ENCODE measurements at regions not wholly inside any gene's neighbourhood (a gene's known extent, or its start where the extent isn't known, plus 50 kb on each side); places are given as distances from the start of the nearest gene placed in this dataset.
"Not testable (repeated sequence)": the region's sequence is repeated elsewhere in the genome, so short reads cannot be mapped to it uniquely, and the experiment has no call there.

GRCh38 chr12:19999805-20000138 lies 368.6 kb upstream of the PDE3A start:
- POLR2A ChIA-PET, result no interaction called here
- Mint-ChIP-seq H3K27ac (no peak overlapping the region), H3K9me3 (peaks cover 2% of the 10 kb centered on the region), H3K4me1 (no peaks in the 10 kb centered on the region), H3K36me3 (no peaks in the 10 kb centered on the region), H3K27me3 (peaks cover 2% of the 10 kb centered on the region), H3K4me3 (no peak overlapping the region)
- ATAC-seq (ENCODE audit: low read depth) (no peak), DNase-seq (no peak)

- Mint-ChIP-seq H3K4me1 (no peaks in the 10 kb centered on the region), H3K4me3 (no peak overlapping the region), H3K27ac (no peak overlapping the region), H3K9me3 (peaks cover 2% of the 10 kb centered on the region), H3K27me3 (peaks cover 2% of the 10 kb centered on the region), H3K36me3 (no peaks in the 10 kb centered on the region)
- POLR2A ChIA-PET, result no interaction called here
- DNase-seq, result no peak
- ATAC-seq (ENCODE audit: low read depth), result no peak
Measured at GRCh38 chr12:20000229-20000849, 368.0 kb upstream of the PDE3A start.

GRCh38 chr12:20003252-20003651 lies 365.1 kb upstream of the PDE3A start:
- POLR2A ChIA-PET, result no interaction called here
- H3K27ac Mint-ChIP-seq, result no peak overlapping the region
- H3K9me3 Mint-ChIP-seq, result peaks cover 2% of the 10 kb centered on the region
- DNase-seq (no peak), ATAC-seq (ENCODE audit: low read depth) (no peak)
- H3K36me3 Mint-ChIP-seq, result no peaks in the 10 kb centered on the region
- no peak overlapping the region for H3K4me3 Mint-ChIP-seq
- H3K27me3 Mint-ChIP-seq, result peaks cover 2% of the 10 kb centered on the region
- no peaks in the 10 kb centered on the region for H3K4me1 Mint-ChIP-seq

GRCh38 chr12:20004952-20005351 lies 363.4 kb upstream of the PDE3A start:
- H3K9me3 Mint-ChIP-seq, result peaks cover 5% of the 10 kb centered on the region
- no peak overlapping the region for H3K27ac Mint-ChIP-seq
- no peak overlapping the region for H3K4me3 Mint-ChIP-seq
- ATAC-seq (ENCODE audit: low read depth), result no peak
- no peak for DNase-seq
- no peaks in the 10 kb centered on the region for H3K27me3 Mint-ChIP-seq
- H3K4me1 Mint-ChIP-seq, result no peaks in the 10 kb centered on the region
- POLR2A ChIA-PET, result no interaction called here
- H3K36me3 Mint-ChIP-seq, result no peaks in the 10 kb centered on the region

DNA sequence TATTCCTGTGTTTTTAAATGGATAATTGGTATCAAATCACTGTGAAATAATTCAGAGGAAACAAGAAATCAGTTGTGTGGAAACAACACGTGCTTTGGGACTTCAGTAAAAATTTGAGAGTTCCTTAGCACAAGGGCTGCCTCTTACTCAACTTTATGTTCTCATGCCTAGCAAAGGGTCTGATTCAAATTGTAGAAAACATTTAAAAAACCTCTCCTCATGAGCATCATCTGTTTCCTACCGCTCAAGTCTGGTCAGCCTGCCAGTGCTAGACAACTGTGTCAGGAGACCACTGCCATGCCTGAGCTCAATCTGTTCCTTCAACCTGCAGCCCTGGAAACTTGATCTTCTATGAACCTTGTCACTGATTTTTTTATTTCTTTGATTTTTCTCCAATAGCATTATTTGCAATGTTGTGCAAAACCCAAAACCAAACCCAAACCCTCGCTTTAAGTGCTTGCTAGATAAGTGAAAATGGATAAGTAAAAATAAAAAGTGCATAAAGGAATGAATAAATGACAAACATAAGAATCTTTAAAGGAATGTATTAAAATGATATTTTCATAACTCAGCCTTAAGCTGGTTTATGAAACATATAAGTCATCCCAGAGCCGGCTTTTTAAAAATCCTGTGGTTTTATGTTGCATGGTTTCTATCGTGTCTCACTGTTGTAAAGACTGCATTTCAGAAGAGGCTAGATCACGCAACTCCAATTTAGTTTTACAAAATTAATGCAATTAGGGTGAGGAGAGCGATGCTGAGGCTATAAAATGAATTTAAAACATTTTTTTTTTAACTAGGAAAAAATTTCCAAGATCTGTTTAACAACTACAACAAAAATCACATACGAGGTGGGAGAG lies 361.2 kb upstream of the PDE3A start:
- Mint-ChIP-seq H3K4me1 (no peaks in the 10 kb centered on the region), H3K27ac (no peak overlapping the region), H3K27me3 (no peaks in the 10 kb centered on the region), H3K9me3 (peaks cover 5% of the 10 kb centered on the region), H3K4me3 (no peak overlapping the region), H3K36me3 (no peaks in the 10 kb centered on the region)
- DNase-seq, result no peak
- POLR2A ChIA-PET, result no interaction called here
- no peak for ATAC-seq (ENCODE audit: low read depth)

- H3K9me3 Mint-ChIP-seq; H3K27ac Mint-ChIP-seq; POLR2A ChIA-PET; DNase-seq; H3K4me1 Mint-ChIP-seq; ATAC-seq (ENCODE audit: low read depth); H3K27me3 Mint-ChIP-seq; H3K4me3 Mint-ChIP-seq; H3K36me3 Mint-ChIP-seq: not testable (repeated sequence)
Measured at GRCh38 chr12:20009965-20010364, 358.4 kb upstream of the PDE3A start.

- POLR2A ChIA-PET, result no interaction called here
- no peaks in the 10 kb centered on the region for H3K4me1 Mint-ChIP-seq
- H3K9me3 Mint-ChIP-seq, result peaks cover 3% of the 10 kb centered on the region
- no peak overlapping the region for H3K27ac Mint-ChIP-seq
- no peak overlapping the region for H3K4me3 Mint-ChIP-seq
- no peak for DNase-seq
- H3K36me3 Mint-ChIP-seq, result no peaks in the 10 kb centered on the region
- ATAC-seq (ENCODE audit: low read depth), result no peak
- H3K27me3 Mint-ChIP-seq, result no peaks in the 10 kb centered on the region
Measured at GRCh38 chr12:20011200-20011599, 357.1 kb upstream of the PDE3A start.

DNA sequence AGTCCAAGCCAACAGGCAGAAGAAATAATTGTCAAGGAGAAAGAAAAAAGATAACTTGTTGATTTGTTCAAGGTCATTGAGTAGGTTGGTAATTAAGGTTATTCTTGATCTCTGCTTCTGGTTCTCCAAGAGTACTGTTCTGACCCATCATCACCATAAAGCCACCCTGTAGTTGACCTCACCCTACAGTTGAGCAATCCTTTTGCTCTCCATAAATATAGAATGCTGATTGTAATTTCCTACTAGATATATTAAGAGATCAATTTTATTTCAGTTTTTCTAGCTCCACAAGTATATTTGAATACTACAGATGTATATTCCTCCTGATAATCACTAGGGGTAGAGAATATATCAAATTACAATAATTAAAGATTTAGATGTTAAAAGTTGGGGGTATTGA lies 350.5 kb upstream of the PDE3A start:
- ATAC-seq (ENCODE audit: low read depth) (no peak), DNase-seq (no peak)
- Mint-ChIP-seq H3K27ac (no peak overlapping the region), H3K4me1 (no peaks in the 10 kb centered on the region), H3K27me3 (no peaks in the 10 kb centered on the region), H3K4me3 (no peak overlapping the region), H3K36me3 (no peaks in the 10 kb centered on the region), H3K9me3 (no peaks in the 10 kb centered on the region)
- POLR2A ChIA-PET, result no interaction called here

- Mint-ChIP-seq H3K27ac (no peak overlapping the region), H3K9me3 (no peaks in the 10 kb centered on the region), H3K36me3 (no peaks in the 10 kb centered on the region), H3K27me3 (no peaks in the 10 kb centered on the region), H3K4me1 (no peaks in the 10 kb centered on the region), H3K4me3 (no peak overlapping the region)
- POLR2A ChIA-PET, result no interaction called here
- no peak for ATAC-seq (ENCODE audit: low read depth)
- no peak for DNase-seq
Measured at GRCh38 chr12:20018406-20018805, 349.9 kb upstream of the PDE3A start.

DNA sequence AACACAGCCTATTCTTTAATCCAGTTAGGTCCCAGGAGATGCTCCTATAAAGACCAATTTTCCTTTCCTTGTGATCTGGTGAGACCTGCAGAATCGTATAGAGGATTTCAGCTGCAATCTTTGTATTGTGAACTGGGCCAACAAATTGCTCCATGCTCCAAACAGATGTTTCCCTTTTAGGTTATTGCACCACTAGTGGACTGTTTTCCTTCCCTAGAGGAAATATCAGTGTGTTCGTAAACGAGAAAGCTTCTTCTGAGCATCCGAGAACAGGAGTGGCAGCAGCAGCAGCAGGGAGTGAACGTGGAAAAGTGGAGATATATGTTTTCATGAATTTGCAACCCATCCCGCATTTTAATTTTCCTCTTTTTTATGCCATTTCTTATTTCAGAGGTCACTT lies 344.1 kb upstream of the PDE3A start:
- DNase-seq (no peak), ATAC-seq (ENCODE audit: low read depth) (no peak)

DNA sequence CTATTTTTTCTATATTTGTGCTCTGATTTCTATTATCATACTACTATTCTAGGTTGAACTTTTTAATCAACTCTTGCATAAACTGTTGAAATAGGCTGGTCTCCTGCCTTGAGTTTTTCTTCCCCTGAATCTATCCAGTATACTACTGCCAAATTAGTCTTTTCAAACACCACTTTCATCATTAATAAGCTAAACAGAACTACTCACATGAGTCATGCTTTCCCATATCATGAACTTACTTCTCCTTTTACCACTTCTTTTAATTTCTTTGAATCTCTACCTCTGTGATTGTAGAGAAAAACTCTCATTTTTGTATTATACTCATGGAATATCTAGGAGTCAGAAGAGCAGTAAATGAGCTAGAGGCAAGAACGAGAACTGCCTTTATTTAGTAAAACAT lies 340.3 kb upstream of the PDE3A start:
- no peak overlapping the region for H3K27ac Mint-ChIP-seq
- ATAC-seq (ENCODE audit: low read depth) (no peak), DNase-seq (no peak)
- H3K27me3 Mint-ChIP-seq, result no peaks in the 10 kb centered on the region
- peaks cover 1% of the 10 kb centered on the region for H3K9me3 Mint-ChIP-seq
- POLR2A ChIA-PET, result no interaction called here
- H3K4me1 Mint-ChIP-seq, result no peaks in the 10 kb centered on the region
- H3K4me3 Mint-ChIP-seq, result no peak overlapping the region
- no peaks in the 10 kb centered on the region for H3K36me3 Mint-ChIP-seq

More for the DNA sequence above, 344.1 kb upstream of the PDE3A start:
- no peak overlapping the region for H3K27ac Mint-ChIP-seq
- no peak overlapping the region for H3K4me3 Mint-ChIP-seq
- POLR2A ChIA-PET, result no interaction called here
- no peaks in the 10 kb centered on the region for H3K9me3 Mint-ChIP-seq
- H3K36me3 Mint-ChIP-seq, result no peaks in the 10 kb centered on the region
- no peaks in the 10 kb centered on the region for H3K4me1 Mint-ChIP-seq
- H3K27me3 Mint-ChIP-seq, result no peaks in the 10 kb centered on the region

GRCh38 chr12:20030826-20031225 lies 337.5 kb upstream of the PDE3A start:
- H3K27ac Mint-ChIP-seq, result no peak overlapping the region
- no peaks in the 10 kb centered on the region for H3K27me3 Mint-ChIP-seq
- POLR2A ChIA-PET, result no interaction called here
- H3K9me3 Mint-ChIP-seq, result peaks cover 1% of the 10 kb centered on the region
- no peaks in the 10 kb centered on the region for H3K4me1 Mint-ChIP-seq
- H3K36me3 Mint-ChIP-seq, result no peaks in the 10 kb centered on the region
- DNase-seq (no peak), ATAC-seq (ENCODE audit: low read depth) (no peak)
- no peak overlapping the region for H3K4me3 Mint-ChIP-seq

- no peaks in the 10 kb centered on the region for H3K27me3 Mint-ChIP-seq
- DNase-seq (no peak), ATAC-seq (ENCODE audit: low read depth) (no peak)
- no peak overlapping the region for H3K4me3 Mint-ChIP-seq
- POLR2A ChIA-PET, result no interaction called here
- no peak overlapping the region for H3K27ac Mint-ChIP-seq
- no peaks in the 10 kb centered on the region for H3K36me3 Mint-ChIP-seq
- no peaks in the 10 kb centered on the region for H3K4me1 Mint-ChIP-seq
- no peaks in the 10 kb centered on the region for H3K9me3 Mint-ChIP-seq
Measured at GRCh38 chr12:20039562-20039961, 328.8 kb upstream of the PDE3A start.

DNA sequence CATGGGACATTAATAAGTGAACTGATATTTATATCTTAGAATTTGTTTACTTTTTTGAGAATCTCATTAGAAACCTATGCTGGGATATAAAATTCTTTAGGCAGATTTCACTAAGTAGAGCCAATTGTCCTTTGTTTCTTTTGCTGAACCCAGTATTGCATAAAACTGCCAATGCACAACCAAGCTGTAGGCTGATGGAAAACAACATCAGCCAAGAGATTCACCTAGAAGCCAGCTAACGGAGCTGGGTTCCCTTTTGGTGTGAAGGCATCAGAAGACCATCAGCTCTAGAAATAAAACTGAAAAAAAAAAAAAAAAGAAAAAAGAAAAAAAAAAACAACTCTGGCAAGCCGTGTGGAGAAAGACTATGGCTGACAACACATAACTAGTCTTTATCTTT lies 328.2 kb upstream of the PDE3A start:
- POLR2A ChIA-PET, result no interaction called here
- Mint-ChIP-seq H3K36me3 (no peaks in the 10 kb centered on the region), H3K27ac (no peak overlapping the region), H3K9me3 (no peaks in the 10 kb centered on the region), H3K4me1 (no peaks in the 10 kb centered on the region), H3K27me3 (no peaks in the 10 kb centered on the region), H3K4me3 (no peak overlapping the region)
- ATAC-seq (ENCODE audit: low read depth) (no peak), DNase-seq (no peak)
